Brain microvascular endothelial cell (primary cell): ENCODE measurements at regions not wholly inside any gene's neighbourhood (a gene's known extent, or its start where the extent isn't known, plus 50 kb on each side); places are given as distances from the start of the nearest gene placed in this dataset.
"Not testable (repeated sequence)": the region's sequence is repeated elsewhere in the genome, so short reads cannot be mapped to it uniquely, and the experiment has no call there.

ENCODE experiments used
- DNase-seq: peaks from one replicate; pipeline ENCODE4 v3.0.0-alpha.2; 2020
- H3K27ac ChIP-seq: fragments of 250-450 bp; sonication (Bioruptor Pico); 2 replicates; pipeline ENCODE4 v1.5.1; 2020; ENCODE audit warnings: mild to moderate bottlenecking, moderate library complexity
- H3K27me3 ChIP-seq: fragments of 250-450 bp; sonication (Bioruptor Pico); replicated peaks from 2 replicates; pipeline ENCODE4 v1.5.1; 2020; ENCODE audit warnings: mild to moderate bottlenecking
- H3K36me3 ChIP-seq: fragments of 250-450 bp; sonication (Bioruptor Pico); replicated peaks from 2 replicates; pipeline ENCODE4 v1.5.1; 2020; ENCODE audit warnings: mild to moderate bottlenecking
- H3K4me3 ChIP-seq: 2 replicates; pipeline ENCODE4 v1.5.1; 2011; ENCODE audit warnings: low read depth, mild to moderate bottlenecking, control low read depth, low read length, moderate library complexity
- CTCF ChIP-seq: IDR thresholded peaks from 2 replicates; pipeline ENCODE4 v1.5.1; 2011; ENCODE audit warnings: low read depth, mild to moderate bottlenecking, moderate library complexity, low read length, control low read depth, inconsistent platforms; ENCODE audit errors: missing control alignments
- in situ Hi-C: cut with HindIII; loops from 2 replicates; pipeline ENCODE4 v1.10.0; 2017; ENCODE audit warnings: low sequenced_read_pairs, low pct_ligation_motif_present

- Histone ChIP-seq H3K36me3 (no peaks in the 10 kb centered on the region), H3K27me3 (no peaks in the 10 kb centered on the region), H3K4me3 (no peak overlapping the region), H3K27ac (no peak overlapping the region)
- in situ Hi-C loops = no loop called here
- TF ChIP-seq CTCF = no peak
- no peak for DNase-seq
Observed at GRCh38 chr5:50501491-50502228, 60.6 kb upstream of the EMB start.

GRCh38 chr5:50513028-50513457 is 72.0 kb upstream of the EMB start:
- H3K27ac ChIP-seq, H3K27me3 ChIP-seq, H3K36me3 ChIP-seq, DNase-seq, in situ Hi-C loops, H3K4me3 ChIP-seq: not testable (repeated sequence)

- H3K27ac ChIP-seq = not testable (repeated sequence)
Observed at GRCh38 chr5:50521060-50521459, 80.0 kb upstream of the EMB start.

GRCh38 chr5:50527514-50528060 is 86.5 kb upstream of the EMB start:
- H3K27me3 ChIP-seq, H3K4me3 ChIP-seq, in situ Hi-C loops, H3K36me3 ChIP-seq, DNase-seq, H3K27ac ChIP-seq: not testable (repeated sequence)

More at GRCh38 chr5:50521060-50521459, 80.0 kb upstream of the EMB start:
- H3K36me3 ChIP-seq, H3K4me3 ChIP-seq, DNase-seq, in situ Hi-C loops, H3K27me3 ChIP-seq: not testable (repeated sequence)

GRCh38 chr5:50535393-50535792 is 94.3 kb upstream of the EMB start:
- in situ Hi-C loops = no loop called here
- no peak for TF ChIP-seq CTCF
- Histone ChIP-seq H3K36me3 (no peaks in the 10 kb centered on the region), H3K27ac (no peak overlapping the region), H3K27me3 (no peaks in the 10 kb centered on the region), H3K4me3 (no peak overlapping the region)
- DNase-seq = no peak

GRCh38 chr5:50537534-50537933 is 96.4 kb upstream of the EMB start:
- H3K27me3 ChIP-seq, DNase-seq, H3K4me3 ChIP-seq, H3K36me3 ChIP-seq, H3K27ac ChIP-seq, in situ Hi-C loops: not testable (repeated sequence)

- no peak for DNase-seq
- H3K4me3 ChIP-seq = no peak overlapping the region
- no peak for TF ChIP-seq CTCF
- in situ Hi-C loops = no loop called here
- H3K27me3 ChIP-seq = no peaks in the 10 kb centered on the region
- H3K36me3 ChIP-seq = no peaks in the 10 kb centered on the region
- no peak overlapping the region for H3K27ac ChIP-seq
Observed at GRCh38 chr5:50547303-50547702, 106.2 kb upstream of the EMB start.

- DNase-seq = no peak
- Histone ChIP-seq H3K27me3 (no peaks in the 10 kb centered on the region), H3K4me3 (no peak overlapping the region), H3K36me3 (no peaks in the 10 kb centered on the region), H3K27ac (no peak overlapping the region)
- no peak for TF ChIP-seq CTCF
- in situ Hi-C loops = no loop called here
Observed at GRCh38 chr5:50550267-50550666, 109.2 kb upstream of the EMB start.
